ENCODE measurements at regions not wholly inside any gene's neighbourhood (a gene's known extent, or its start where the extent isn't known, plus 50 kb on each side); places are given as distances from the start of the nearest gene placed in this dataset.

GRCh38 chr2:67666386-67667053 lies 269.4 kb downstream of the ETAA1 start:
- Histone ChIP-seq H3K4me3 (no peak overlapping the region), H3K4me1 (peaks cover 0 to 26% (median 22%) of the 10 kb centered on the region in 4 donors), H3K27me3 (no peaks in the 10 kb centered on the region), H3K9me3 (no peaks in the 10 kb centered on the region), H3K27ac (peak overlapping the region; percentile 49 to 85 (median 59)), H3K36me3 (no peaks in the 10 kb centered on the region)
- WGBS, 2 donors, result 67 to 72% methylated on average over 5 of the region's 5 CpGs
- no peak for TF ChIP-seq CTCF (IDR thresholded peaks at IDR 0.05)
- TF ChIP-seq POLR2AphosphoS5 (IDR thresholded peaks at IDR 0.05), result peak; percentile 45 to 86 (median 73)
- TF ChIP-seq POLR2A (IDR thresholded peaks at IDR 0.05), result no peak
- peak in 2 of 4 donors; percentile 34 to 43 for TF ChIP-seq EP300 (IDR thresholded peaks at IDR 0.05)
- intact Hi-C loops (cut with DNase I), result no loop called here
- DNase-seq, result peak; percentile 75

GRCh38 chr2:67667054-67667908 lies 270.1 kb downstream of the ETAA1 start:
- H3K27me3 ChIP-seq, result no peaks in the 10 kb centered on the region
- DNase-seq, result no peak
- TF ChIP-seq POLR2A (IDR thresholded peaks at IDR 0.05) (no peak), EP300 (IDR thresholded peaks at IDR 0.05) (no peak), CTCF (IDR thresholded peaks at IDR 0.05) (no peak), POLR2AphosphoS5 (IDR thresholded peaks at IDR 0.05) (no peak)
- intact Hi-C loops (cut with DNase I), result no loop called here
- no peak overlapping the region for H3K4me3 ChIP-seq
- H3K27ac ChIP-seq, result peak overlapping the region in 3 of 4 donors; percentile 51 to 85 (median 67)
- WGBS, 2 donors, result 79 to 80% methylated on average over 2 of the region's 2 CpGs
- no peaks in the 10 kb centered on the region for H3K9me3 ChIP-seq
- no peaks in the 10 kb centered on the region for H3K36me3 ChIP-seq
- peaks cover 0 to 26% (median 22%) of the 10 kb centered on the region in 4 donors for H3K4me1 ChIP-seq

- H3K4me3 ChIP-seq, result no peak overlapping the region
- no peaks in the 10 kb centered on the region for H3K36me3 ChIP-seq
- TF ChIP-seq POLR2AphosphoS5 (IDR thresholded peaks at IDR 0.05), result no peak
- no peak for TF ChIP-seq POLR2A (IDR thresholded peaks at IDR 0.05)
- TF ChIP-seq CTCF (IDR thresholded peaks at IDR 0.05), result no peak
- TF ChIP-seq EP300 (IDR thresholded peaks at IDR 0.05), result no peak
- DNase-seq, result no peak
- no peaks in the 10 kb centered on the region for H3K9me3 ChIP-seq
- peaks cover 0 to 26% (median 22%) of the 10 kb centered on the region in 4 donors for H3K4me1 ChIP-seq
- H3K27me3 ChIP-seq, result no peaks in the 10 kb centered on the region
- peak overlapping the region in 1 of 4 donors; percentile 85 for H3K27ac ChIP-seq
- intact Hi-C loops (cut with DNase I), result no loop called here
These were observed 271.4 kb downstream of the ETAA1 start for GRCh38 chr2:67668538-67668937.

GRCh38 chr2:67669168-67669567 lies 272.0 kb downstream of the ETAA1 start:
- H3K9me3 ChIP-seq, result no peaks in the 10 kb centered on the region
- H3K27me3 ChIP-seq, result no peaks in the 10 kb centered on the region
- intact Hi-C loops (cut with DNase I), result no loop called here
- no peaks in the 10 kb centered on the region for H3K36me3 ChIP-seq
- no peak overlapping the region for H3K4me3 ChIP-seq
- 76 to 80% methylated on average over 3 of the region's 3 CpGs for WGBS, 2 donors
- H3K4me1 ChIP-seq, result peaks cover 0 to 26% (median 22%) of the 10 kb centered on the region in 4 donors
- no peak for DNase-seq
- TF ChIP-seq CTCF (IDR thresholded peaks at IDR 0.05) (no peak), POLR2A (IDR thresholded peaks at IDR 0.05) (no peak), POLR2AphosphoS5 (IDR thresholded peaks at IDR 0.05) (no peak), EP300 (IDR thresholded peaks at IDR 0.05) (no peak)
- H3K27ac ChIP-seq, result no peak overlapping the region

Data from sigmoid colon (tissue), 6 donors.